ENCODE measurements at regions not wholly inside any gene's neighbourhood (a gene's known extent, or its start where the extent isn't known, plus 50 kb on each side); places are given as distances from the start of the nearest gene placed in this dataset.

GRCh38 chr20:48406912-48407340 is 420.9 kb downstream of the PREX1 start:
- TF ChIP-seq CTCF (conservative IDR thresholded peaks at IDR 0.05; ENCODE audit: low read depth, low read length) (no peak), EZH2 (IDR thresholded peaks at IDR 0.05; ENCODE audit: borderline replicate concordance, low read depth, low read length, poor library complexity, severe bottlenecking) (no peak)

Data from A673 (cell line).